Stomach (tissue), 4 donors: ENCODE measurements at regions not wholly inside any gene's neighbourhood (a gene's known extent, or its start where the extent isn't known, plus 50 kb on each side); places are given as distances from the start of the nearest gene placed in this dataset.

Experiments
- POLR2A ChIP-seq, 4 donors: fragments of 450-650 bp; IDR thresholded peaks; one replicate each; pipeline ENCODE4 v1.6.1; 2016; ENCODE audit warnings: antibody characterized with exemption in 4 of 4, control low read depth in 2 of 4, mild to moderate bottlenecking in 1 of 4, moderate library complexity in 1 of 4
- POLR2AphosphoS5 ChIP-seq, 3 donors: sonication (generic); formaldehyde crosslinking; IDR thresholded peaks; one replicate each; pipeline ENCODE4 v1.6.1; 2016; ENCODE audit warnings: antibody characterized with exemption in 3 of 3
- TF ChIP-seq, protein P1 (sequence below), 7 experiments: fragments of 450-650 bp in 4 of 7; fragments of 200-600 bp in 3 of 7; sonication (generic) in 3 of 7; IDR thresholded peaks; one replicate each; pipeline ENCODE4 v1.5.1; 2016 to 2019; ENCODE audit warnings: antibody characterized with exemption in 7 of 7, control low read depth in 2 of 7, mild to moderate bottlenecking in 1 of 7

DNA sequence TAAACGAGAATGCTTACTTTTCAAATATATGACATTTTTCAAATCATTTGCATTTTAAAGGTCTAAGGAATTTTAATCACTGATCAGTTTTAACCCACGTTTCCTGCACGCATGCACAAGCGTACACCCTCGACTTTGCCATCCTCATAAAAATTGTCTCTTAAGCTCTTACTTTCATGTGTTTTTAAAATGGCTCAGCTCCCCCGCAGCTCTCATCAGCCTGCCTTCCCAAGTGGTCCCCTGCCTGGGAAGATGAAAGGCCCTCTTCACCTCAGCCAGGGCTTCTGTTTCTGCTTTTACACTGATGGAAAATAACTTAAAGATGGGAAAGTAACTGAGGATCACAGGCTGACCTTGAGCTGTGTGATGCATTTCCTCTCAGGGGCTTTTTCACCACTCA lies 131.6 kb upstream of the LSM8 start:
- TF ChIP-seq, protein P1, sequence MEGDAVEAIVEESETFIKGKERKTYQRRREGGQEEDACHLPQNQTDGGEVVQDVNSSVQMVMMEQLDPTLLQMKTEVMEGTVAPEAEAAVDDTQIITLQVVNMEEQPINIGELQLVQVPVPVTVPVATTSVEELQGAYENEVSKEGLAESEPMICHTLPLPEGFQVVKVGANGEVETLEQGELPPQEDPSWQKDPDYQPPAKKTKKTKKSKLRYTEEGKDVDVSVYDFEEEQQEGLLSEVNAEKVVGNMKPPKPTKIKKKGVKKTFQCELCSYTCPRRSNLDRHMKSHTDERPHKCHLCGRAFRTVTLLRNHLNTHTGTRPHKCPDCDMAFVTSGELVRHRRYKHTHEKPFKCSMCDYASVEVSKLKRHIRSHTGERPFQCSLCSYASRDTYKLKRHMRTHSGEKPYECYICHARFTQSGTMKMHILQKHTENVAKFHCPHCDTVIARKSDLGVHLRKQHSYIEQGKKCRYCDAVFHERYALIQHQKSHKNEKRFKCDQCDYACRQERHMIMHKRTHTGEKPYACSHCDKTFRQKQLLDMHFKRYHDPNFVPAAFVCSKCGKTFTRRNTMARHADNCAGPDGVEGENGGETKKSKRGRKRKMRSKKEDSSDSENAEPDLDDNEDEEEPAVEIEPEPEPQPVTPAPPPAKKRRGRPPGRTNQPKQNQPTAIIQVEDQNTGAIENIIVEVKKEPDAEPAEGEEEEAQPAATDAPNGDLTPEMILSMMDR (IDR thresholded peaks at IDR 0.05) = no peak
- TF ChIP-seq POLR2AphosphoS5 (IDR thresholded peaks at IDR 0.05) (no peak), POLR2A (IDR thresholded peaks at IDR 0.05) (no peak)
